G401.6 (cell line): ENCODE measurements at regions not wholly inside any gene's neighbourhood (a gene's known extent, or its start where the extent isn't known, plus 50 kb on each side); places are given as distances from the start of the nearest gene placed in this dataset.
"Not testable (repeated sequence)": the region's sequence is repeated elsewhere in the genome, so short reads cannot be mapped to it uniquely, and the experiment has no call there.

Experiments used
- FAIRE-seq: peaks from 2 replicates; lab custom pipeline; 2012; peaks lifted over from hg19 to GRCh38; lab: Jason Lieb, UNC

- no peak for FAIRE-seq
Observed at GRCh38 chr1:193479187-193479586, 292.8 kb upstream of the B3GALT2 start.

GRCh38 chr1:193476748-193477147, 290.3 kb upstream of the B3GALT2 start:
- no peak for FAIRE-seq

GRCh38 chr1:193473932-193474331, 287.5 kb upstream of the B3GALT2 start:
- no peak for FAIRE-seq

GRCh38 chr1:193472838-193473398, 286.5 kb upstream of the B3GALT2 start:
- no peak for FAIRE-seq

GRCh38 chr1:193472430-193472829, 286.0 kb upstream of the B3GALT2 start:
- no peak for FAIRE-seq

- no peak for FAIRE-seq
Observed at GRCh38 chr1:193471981-193472380, 285.6 kb upstream of the B3GALT2 start.

- no peak for FAIRE-seq
Observed at GRCh38 chr1:193463326-193463932, 277.0 kb upstream of the B3GALT2 start.

- FAIRE-seq, result no peak
Observed at GRCh38 chr1:193462629-193463320, 276.4 kb upstream of the B3GALT2 start.

GRCh38 chr1:193458628-193459027, 272.2 kb upstream of the B3GALT2 start:
- FAIRE-seq, result no peak

- FAIRE-seq, result no peak
Observed at GRCh38 chr1:193457676-193458075, 271.3 kb upstream of the B3GALT2 start.

- FAIRE-seq, result no peak
Observed at GRCh38 chr1:193456811-193457280, 270.4 kb upstream of the B3GALT2 start.

GRCh38 chr1:193451606-193452005, 265.2 kb upstream of the B3GALT2 start:
- FAIRE-seq, result no peak

- FAIRE-seq, result no peak
Observed at GRCh38 chr1:193451001-193451400, 264.6 kb upstream of the B3GALT2 start.

GRCh38 chr1:193448682-193449461, 262.5 kb upstream of the B3GALT2 start:
- no peak for FAIRE-seq

GRCh38 chr1:193443886-193444285, 257.5 kb upstream of the B3GALT2 start:
- peak; percentile 13 for FAIRE-seq

GRCh38 chr1:193438771-193439170, 252.4 kb upstream of the B3GALT2 start:
- no peak for FAIRE-seq

- no peak for FAIRE-seq
Observed at GRCh38 chr1:193438312-193438711, 251.9 kb upstream of the B3GALT2 start.

- FAIRE-seq, result no peak
Observed at GRCh38 chr1:193437785-193438184, 251.4 kb upstream of the B3GALT2 start.

GRCh38 chr1:193437333-193437732, 250.9 kb upstream of the B3GALT2 start:
- not testable (repeated sequence) for FAIRE-seq

GRCh38 chr1:193435781-193436180, 249.4 kb upstream of the B3GALT2 start:
- no peak for FAIRE-seq

- no peak for FAIRE-seq
Observed at GRCh38 chr1:193434319-193434718, 247.9 kb upstream of the B3GALT2 start.

GRCh38 chr1:193433599-193433998, 247.2 kb upstream of the B3GALT2 start:
- FAIRE-seq, result no peak
